Heart right ventricle (tissue), 16 donors: ENCODE measurements at regions not wholly inside any gene's neighbourhood (a gene's known extent, or its start where the extent isn't known, plus 50 kb on each side); places are given as distances from the start of the nearest gene placed in this dataset.

Experiments
- ATAC-seq, 8 donors: fragments of 200-7000 bp; cut with Tn5 transposase; one replicate each; pipeline ENCODE4 v1.9.1; 2020; ENCODE audit warnings: mild to moderate bottlenecking in 8 of 8, moderate library complexity in 8 of 8, moderate number of reproducible peaks in 1 of 8
- DNase-seq, 2 donors: peaks; one replicate each; pipeline ENCODE4 v3.0.0-alpha.2; 2020
- H3K27ac ChIP-seq, 10 donors: fragments of 200-600 bp; sonication (generic) in 2 of 10; one replicate each; pipeline versions ENCODE4 v1.5.0 to v1.8.0; 2020 to 2022; ENCODE audit warnings: mild to moderate bottlenecking in 3 of 10
- H3K27me3 ChIP-seq, 7 donors: fragments of 200-600 bp; one replicate each; pipeline ENCODE4 v1.8.0; 2021 to 2022; ENCODE audit warnings: mild to moderate bottlenecking in 2 of 7
- H3K36me3 ChIP-seq, 9 donors: fragments of 200-600 bp; sonication (generic) in 1 of 9; one replicate each; pipeline versions ENCODE4 v1.5.0 to v1.8.0; 2020 to 2022; ENCODE audit warnings: mild to moderate bottlenecking in 2 of 9
- H3K4me1 ChIP-seq, 9 donors: fragments of 200-600 bp; sonication (generic) in 1 of 9; one replicate each; pipeline versions ENCODE4 v1.5.0 to v1.8.0; 2020 to 2022; ENCODE audit warnings: mild to moderate bottlenecking in 4 of 9
- H3K4me3 ChIP-seq, 10 donors: fragments of 200-600 bp; sonication (generic) in 2 of 10; one replicate each; pipeline versions ENCODE4 v1.5.0 to v1.8.0; 2020 to 2022; ENCODE audit warnings: mild to moderate bottlenecking in 7 of 10, moderate library complexity in 2 of 10
- H3K9me3 ChIP-seq, 11 donors: fragments of 200-600 bp in 10 of 11; sonication (generic) in 2 of 11; one replicate each; pipeline versions ENCODE4 v1.5.0 to v1.8.0; 2013 to 2022; ENCODE audit warnings: mild to moderate bottlenecking in 2 of 11, control low read depth in 1 of 11, moderate library complexity in 1 of 11
- WGBS, 2 donors: extraction: QIAGEN DNeasy Blood & Tissue Kit; methylation state at CpG; one replicate each; pipeline ENCODE4 v1.1.7; 2013; ENCODE audit warnings: inconsistent platforms in 1 of 2; 5-methylcytosine and 5-hydroxymethylcytosine counted together
- intact Hi-C, 10 donors: fragments of 100-400 bp; cut with DNase I; formaldehyde crosslinking; loops; one replicate each; pipeline versions ENCODE4 v1.11.1 to v1.14.2; 2022
- TF ChIP-seq, protein P1 (sequence below), 9 donors: fragments of 200-600 bp; sonication (generic) in 2 of 9; IDR thresholded peaks; one replicate each; pipeline versions ENCODE4 v1.5.0 to v1.8.0; 2021 to 2022; ENCODE audit warnings: antibody characterized with exemption in 9 of 9, mild to moderate bottlenecking in 5 of 9, moderate library complexity in 1 of 9
- donor health status: Arrhythmogenic right ventricular cardiomyopathy.
- donor health status: ischemic (EF 13 %, LVEDD 7.1; RV severe dilation, severe dysfunction).
- donor health status: healthy with polysubstance abuse.
- donor health status: DM: no; HTN: yes; CAD: no.
- donor health status: DM: no; HTN: no; CAD: no.
- donor health status: ischemic (EF 25% LVEDD 6.9; RV normal size, moderate dysfunction).
- donor health status: ischemic (EF 25% LVEDD 5.7; RV mildly dilated, moderate dysfunction).
- donor health status: healthy.
- donor health status: DM: yes; HTN: yes; CAD: no.
- donor health status: Ischemic cardiomyopathy.
- donor health status: ischemic (EF 35%, LVEDD 5.7; RV mildly dilated, moderate dysfunction).
- donor health status: nonischemic (EF 11% LVEDD 7.7; RV severe dilation, severe dysfunction).
- donor health status: DM: yes; HTN: yes; CAD: no.
- donor health status: PGD.
- donor health status: ischemic (EF 29% LVEDD 5.4; RV normal size, mild dysfunction).
- donor health status: nonischemic (EF 23%, LVEDD 6.1; RV moderate dilation, normal function).

DNA sequence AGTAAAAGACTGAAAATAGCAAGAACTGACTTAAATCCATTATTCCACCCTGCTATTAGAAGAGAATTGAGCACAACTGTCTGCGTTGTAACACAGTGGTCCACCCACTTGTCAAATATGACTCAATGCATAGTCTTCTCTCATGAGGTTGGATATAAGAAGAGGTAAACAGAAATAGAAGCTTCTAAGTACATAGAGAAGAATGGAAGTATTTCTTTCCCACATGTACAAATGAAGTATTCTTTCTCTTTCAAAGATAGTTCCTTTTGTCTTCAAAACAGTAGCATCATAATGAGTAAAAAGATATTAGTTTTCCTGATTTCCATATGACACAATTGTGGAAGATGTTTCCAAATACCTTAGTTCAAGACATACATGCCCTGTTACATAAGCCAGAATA lies 348.6 kb upstream of the CCDC54 start:
- no peak for DNase-seq
- 93 to 100% methylated on average over 1 of the region's 1 CpG for WGBS, 2 donors

DNA sequence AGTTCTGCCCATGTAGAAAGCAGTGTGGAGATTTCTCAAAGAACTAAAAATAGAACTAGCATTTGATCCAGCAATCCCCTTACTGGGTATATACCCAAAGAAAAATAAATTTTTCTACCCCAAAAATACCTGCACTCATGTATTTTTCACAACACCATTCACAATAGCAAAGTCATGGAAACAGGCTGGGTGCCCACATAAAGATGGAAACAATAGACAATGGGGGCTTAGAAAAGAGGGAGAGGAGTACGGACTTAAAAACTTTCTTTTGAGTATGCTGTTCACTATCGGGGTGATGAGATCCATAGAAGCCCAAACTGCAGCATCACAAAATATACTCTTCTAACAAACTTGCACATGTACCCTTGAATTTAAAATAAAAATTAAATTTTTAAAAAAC lies 345.1 kb upstream of the CCDC54 start:
- intact Hi-C loops: no loop called here
- peaks cover 0 to 13% (median under 1%) of the 10 kb centered on the region in 11 donors for H3K9me3 ChIP-seq
- no peak for ATAC-seq
- no peaks in the 10 kb centered on the region for H3K36me3 ChIP-seq
- 89 to 97% methylated on average over 2 of the region's 2 CpGs for WGBS, 2 donors
- no peaks in the 10 kb centered on the region for H3K27me3 ChIP-seq
- H3K4me1 ChIP-seq: no peaks in the 10 kb centered on the region
- TF ChIP-seq, protein P1, sequence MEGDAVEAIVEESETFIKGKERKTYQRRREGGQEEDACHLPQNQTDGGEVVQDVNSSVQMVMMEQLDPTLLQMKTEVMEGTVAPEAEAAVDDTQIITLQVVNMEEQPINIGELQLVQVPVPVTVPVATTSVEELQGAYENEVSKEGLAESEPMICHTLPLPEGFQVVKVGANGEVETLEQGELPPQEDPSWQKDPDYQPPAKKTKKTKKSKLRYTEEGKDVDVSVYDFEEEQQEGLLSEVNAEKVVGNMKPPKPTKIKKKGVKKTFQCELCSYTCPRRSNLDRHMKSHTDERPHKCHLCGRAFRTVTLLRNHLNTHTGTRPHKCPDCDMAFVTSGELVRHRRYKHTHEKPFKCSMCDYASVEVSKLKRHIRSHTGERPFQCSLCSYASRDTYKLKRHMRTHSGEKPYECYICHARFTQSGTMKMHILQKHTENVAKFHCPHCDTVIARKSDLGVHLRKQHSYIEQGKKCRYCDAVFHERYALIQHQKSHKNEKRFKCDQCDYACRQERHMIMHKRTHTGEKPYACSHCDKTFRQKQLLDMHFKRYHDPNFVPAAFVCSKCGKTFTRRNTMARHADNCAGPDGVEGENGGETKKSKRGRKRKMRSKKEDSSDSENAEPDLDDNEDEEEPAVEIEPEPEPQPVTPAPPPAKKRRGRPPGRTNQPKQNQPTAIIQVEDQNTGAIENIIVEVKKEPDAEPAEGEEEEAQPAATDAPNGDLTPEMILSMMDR (IDR thresholded peaks at IDR 0.05): no peak
- no peak overlapping the region for H3K4me3 ChIP-seq
- no peak overlapping the region for H3K27ac ChIP-seq
- no peak for DNase-seq

More for the DNA sequence above, 348.6 kb upstream of the CCDC54 start:
- ATAC-seq: no peak
- peaks cover 0 to 10% (median 0%) of the 10 kb centered on the region in 9 donors for H3K4me1 ChIP-seq
- no peaks in the 10 kb centered on the region for H3K9me3 ChIP-seq
- no peak overlapping the region for H3K4me3 ChIP-seq
- no peaks in the 10 kb centered on the region for H3K27me3 ChIP-seq
- no peaks in the 10 kb centered on the region for H3K36me3 ChIP-seq
- H3K27ac ChIP-seq: no peak overlapping the region
- TF ChIP-seq, protein P1 (IDR thresholded peaks at IDR 0.05): no peak
- intact Hi-C loops: no loop called here

DNA sequence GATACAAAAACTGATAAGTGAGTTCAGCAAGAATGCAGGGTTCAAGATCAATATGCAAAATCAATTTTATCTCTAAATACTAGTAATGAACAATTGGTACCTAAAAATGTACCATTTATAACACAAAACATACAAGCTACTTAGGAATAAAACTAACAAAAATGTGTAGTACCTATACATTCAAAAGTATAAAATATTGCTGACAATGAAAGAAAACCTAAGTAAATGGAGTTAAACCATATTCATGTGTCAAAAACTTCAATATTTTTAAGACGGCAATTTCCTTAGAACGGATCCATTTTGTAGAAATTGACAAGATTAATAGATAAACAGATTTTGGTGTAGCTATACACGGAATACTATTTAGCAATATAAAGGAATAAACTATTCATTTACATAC lies 343.1 kb upstream of the CCDC54 start:
- intact Hi-C loops: no loop called here
- H3K4me1 ChIP-seq: no peaks in the 10 kb centered on the region
- WGBS, 2 donors: 88 to 90% methylated on average over 3 of the region's 3 CpGs
- H3K27me3 ChIP-seq: no peaks in the 10 kb centered on the region
- H3K4me3 ChIP-seq: no peak overlapping the region
- TF ChIP-seq, protein P1 (IDR thresholded peaks at IDR 0.05): no peak
- H3K27ac ChIP-seq: no peak overlapping the region
- no peaks in the 10 kb centered on the region for H3K36me3 ChIP-seq
- ATAC-seq: no peak
- H3K9me3 ChIP-seq: peaks cover 0 to 28% (median 6%) of the 10 kb centered on the region in 11 donors
- no peak for DNase-seq

DNA sequence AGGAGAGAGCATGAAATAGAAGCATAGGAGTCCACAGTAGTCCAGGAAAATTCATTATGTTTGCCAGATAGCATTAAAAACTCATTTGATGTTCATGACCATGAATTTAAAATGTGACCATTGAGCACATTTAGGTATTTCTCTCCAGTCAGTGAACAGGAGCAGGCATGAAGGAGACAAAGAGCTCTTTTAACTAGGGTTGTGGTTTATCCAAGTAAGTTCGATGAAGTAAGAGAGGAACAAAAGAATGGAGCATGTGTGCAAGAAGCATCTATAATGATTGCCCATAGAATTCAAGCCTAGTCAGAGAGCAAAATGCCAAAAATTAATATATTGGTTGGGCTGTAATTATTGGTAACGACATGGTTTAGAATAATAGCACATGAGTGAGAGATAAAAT lies 342.1 kb upstream of the CCDC54 start:
- TF ChIP-seq, protein P1 (IDR thresholded peaks at IDR 0.05): no peak
- WGBS, 2 donors: 86 to 89% methylated on average over 2 of the region's 2 CpGs
- Histone ChIP-seq H3K27me3 (no peaks in the 10 kb centered on the region), H3K27ac (no peak overlapping the region), H3K4me3 (no peak overlapping the region), H3K36me3 (no peaks in the 10 kb centered on the region), H3K9me3 (peaks cover 0 to 35% (median 6%) of the 10 kb centered on the region in 11 donors), H3K4me1 (no peaks in the 10 kb centered on the region)
- intact Hi-C loops: no loop called here
- ATAC-seq: no peak
- DNase-seq: no peak
